HepG2 (cell line): ENCODE measurements at regions not wholly inside any gene's neighbourhood (a gene's known extent, or its start where the extent isn't known, plus 50 kb on each side); places are given as distances from the start of the nearest gene placed in this dataset.

Experiments used
- GABPA ChIP-seq, 2 experiments: IDR thresholded peaks; 2 replicates each; pipeline ENCODE4 v1.6.1; 2011 to 2016; ENCODE audit warnings: low read depth in 2 of 2, low read length in 1 of 2, missing biosample characterization in 1 of 2, missing genetic modification characterization in 1 of 2
- NCOA2 ChIP-seq: sonication (generic); formaldehyde crosslinking; IDR thresholded peaks from 2 replicates; pipeline ENCODE4 v1.8.0; 2022; ENCODE audit warnings: inconsistent platforms
- POLR2AphosphoS2 ChIP-seq: IDR thresholded peaks from 2 replicates; pipeline ENCODE4 v1.6.1; 2011; ENCODE audit warnings: low read depth, low read length, improper control_type of control experiment
- YY1 ChIP-seq: IDR thresholded peaks from 2 replicates; pipeline ENCODE4 v1.6.1; 2011; ENCODE audit warnings: low read length, low read depth, moderate library complexity, mild to moderate bottlenecking; ENCODE audit not compliant: insufficient read depth, insufficient replicate concordance
- TF ChIP-seq, protein P1 (sequence below): sonication (generic); formaldehyde crosslinking; IDR thresholded peaks from 2 replicates; pipeline ENCODE4 v1.9.0; 2022; ENCODE audit warnings: missing genetic modification reagents, mild to moderate bottlenecking, borderline replicate concordance
- TF ChIP-seq, protein P2 (sequence below): sonication (generic); formaldehyde crosslinking; IDR thresholded peaks from 2 replicates; pipeline ENCODE4 v1.5.1; 2020; ENCODE audit warnings: mild to moderate bottlenecking, missing genetic modification reagents
- TF ChIP-seq, protein P3 (sequence below): IDR thresholded peaks from 2 replicates; pipeline ENCODE4 v1.6.1; 2012; ENCODE audit warnings: inconsistent platforms

DNA sequence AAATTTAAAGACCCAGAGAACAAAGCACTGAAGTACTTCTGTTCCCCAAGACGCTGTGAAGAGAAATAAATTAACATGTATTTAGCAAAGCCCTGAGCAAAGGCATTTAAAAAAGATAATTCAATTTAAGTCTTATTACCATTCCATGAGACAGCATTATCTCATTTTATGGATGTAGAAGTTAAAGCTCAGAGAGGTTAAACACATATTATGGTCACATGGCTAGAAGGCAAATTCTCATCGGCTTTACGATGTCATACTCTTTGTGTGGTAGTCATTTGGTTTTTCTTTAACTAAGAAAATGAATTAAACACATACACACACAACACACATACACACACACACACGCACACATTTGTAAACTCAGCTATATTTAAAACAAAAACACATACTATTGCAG is 262.7 kb downstream of the HS3ST1 start:
- no peak for TF ChIP-seq POLR2AphosphoS2
- TF ChIP-seq, protein P1, sequence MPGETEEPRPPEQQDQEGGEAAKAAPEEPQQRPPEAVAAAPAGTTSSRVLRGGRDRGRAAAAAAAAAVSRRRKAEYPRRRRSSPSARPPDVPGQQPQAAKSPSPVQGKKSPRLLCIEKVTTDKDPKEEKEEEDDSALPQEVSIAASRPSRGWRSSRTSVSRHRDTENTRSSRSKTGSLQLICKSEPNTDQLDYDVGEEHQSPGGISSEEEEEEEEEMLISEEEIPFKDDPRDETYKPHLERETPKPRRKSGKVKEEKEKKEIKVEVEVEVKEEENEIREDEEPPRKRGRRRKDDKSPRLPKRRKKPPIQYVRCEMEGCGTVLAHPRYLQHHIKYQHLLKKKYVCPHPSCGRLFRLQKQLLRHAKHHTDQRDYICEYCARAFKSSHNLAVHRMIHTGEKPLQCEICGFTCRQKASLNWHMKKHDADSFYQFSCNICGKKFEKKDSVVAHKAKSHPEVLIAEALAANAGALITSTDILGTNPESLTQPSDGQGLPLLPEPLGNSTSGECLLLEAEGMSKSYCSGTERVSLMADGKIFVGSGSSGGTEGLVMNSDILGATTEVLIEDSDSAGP (CRISPR knock-in tag) = no peak
- no peak for TF ChIP-seq NCOA2 (CRISPR knock-in tag)
- TF ChIP-seq, protein P2, sequence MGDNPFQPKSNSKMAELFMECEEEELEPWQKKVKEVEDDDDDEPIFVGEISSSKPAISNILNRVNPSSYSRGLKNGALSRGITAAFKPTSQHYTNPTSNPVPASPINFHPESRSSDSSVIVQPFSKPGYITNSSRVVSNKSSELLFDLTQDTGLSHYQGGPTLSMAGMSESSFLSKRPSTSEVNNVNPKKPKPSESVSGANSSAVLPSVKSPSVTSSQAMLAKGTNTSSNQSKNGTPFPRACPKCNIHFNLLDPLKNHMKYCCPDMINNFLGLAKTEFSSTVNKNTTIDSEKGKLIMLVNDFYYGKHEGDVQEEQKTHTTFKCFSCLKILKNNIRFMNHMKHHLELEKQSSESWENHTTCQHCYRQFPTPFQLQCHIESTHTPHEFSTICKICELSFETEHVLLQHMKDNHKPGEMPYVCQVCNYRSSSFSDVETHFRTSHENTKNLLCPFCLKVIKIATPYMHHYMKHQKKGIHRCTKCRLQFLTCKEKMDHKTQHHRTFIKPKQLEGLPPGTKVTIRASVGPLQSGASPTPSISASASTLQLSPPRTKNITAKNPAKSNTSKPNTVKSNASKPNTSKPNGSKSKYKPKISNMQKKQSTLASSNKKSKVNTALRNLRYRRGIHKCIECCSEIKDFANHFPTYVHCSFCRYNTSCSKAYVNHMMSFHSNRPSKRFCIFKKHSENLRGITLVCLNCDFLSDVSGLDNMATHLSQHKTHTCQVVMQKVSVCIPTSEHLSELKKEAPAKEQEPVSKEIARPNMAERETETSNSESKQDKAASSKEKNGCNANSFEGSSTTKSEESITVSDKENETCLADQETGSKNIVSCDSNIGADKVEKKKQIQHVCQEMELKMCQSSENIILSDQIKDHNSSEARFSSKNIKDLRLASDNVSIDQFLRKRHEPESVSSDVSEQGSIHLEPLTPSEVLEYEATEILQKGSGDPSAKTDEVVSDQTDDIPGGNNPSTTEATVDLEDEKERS (CRISPR knock-in tag) = no peak
- TF ChIP-seq GABPA (IDR thresholded peaks at IDR 0.05; ENCODE audit: low read depth, low read length) = no peak
- TF ChIP-seq GABPA (CRISPR knock-in tag; IDR thresholded peaks at IDR 0.05; ENCODE audit: low read depth) = no peak
- no peak for TF ChIP-seq YY1
- TF ChIP-seq, protein P3, sequence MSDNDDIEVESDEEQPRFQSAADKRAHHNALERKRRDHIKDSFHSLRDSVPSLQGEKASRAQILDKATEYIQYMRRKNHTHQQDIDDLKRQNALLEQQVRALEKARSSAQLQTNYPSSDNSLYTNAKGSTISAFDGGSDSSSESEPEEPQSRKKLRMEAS = no peak
